ENCODE measurements at regions not wholly inside any gene's neighbourhood (a gene's known extent, or its start where the extent isn't known, plus 50 kb on each side); places are given as distances from the start of the nearest gene placed in this dataset.

- no peak for TF ChIP-seq SIN3A (IDR thresholded peaks at IDR 0.05; ENCODE audit: borderline replicate concordance, insufficient read depth, low read length)
- no peak for TF ChIP-seq TAF1 (IDR thresholded peaks at IDR 0.05; ENCODE audit: borderline replicate concordance, insufficient read depth, low read length)
- TF ChIP-seq, protein P1, sequence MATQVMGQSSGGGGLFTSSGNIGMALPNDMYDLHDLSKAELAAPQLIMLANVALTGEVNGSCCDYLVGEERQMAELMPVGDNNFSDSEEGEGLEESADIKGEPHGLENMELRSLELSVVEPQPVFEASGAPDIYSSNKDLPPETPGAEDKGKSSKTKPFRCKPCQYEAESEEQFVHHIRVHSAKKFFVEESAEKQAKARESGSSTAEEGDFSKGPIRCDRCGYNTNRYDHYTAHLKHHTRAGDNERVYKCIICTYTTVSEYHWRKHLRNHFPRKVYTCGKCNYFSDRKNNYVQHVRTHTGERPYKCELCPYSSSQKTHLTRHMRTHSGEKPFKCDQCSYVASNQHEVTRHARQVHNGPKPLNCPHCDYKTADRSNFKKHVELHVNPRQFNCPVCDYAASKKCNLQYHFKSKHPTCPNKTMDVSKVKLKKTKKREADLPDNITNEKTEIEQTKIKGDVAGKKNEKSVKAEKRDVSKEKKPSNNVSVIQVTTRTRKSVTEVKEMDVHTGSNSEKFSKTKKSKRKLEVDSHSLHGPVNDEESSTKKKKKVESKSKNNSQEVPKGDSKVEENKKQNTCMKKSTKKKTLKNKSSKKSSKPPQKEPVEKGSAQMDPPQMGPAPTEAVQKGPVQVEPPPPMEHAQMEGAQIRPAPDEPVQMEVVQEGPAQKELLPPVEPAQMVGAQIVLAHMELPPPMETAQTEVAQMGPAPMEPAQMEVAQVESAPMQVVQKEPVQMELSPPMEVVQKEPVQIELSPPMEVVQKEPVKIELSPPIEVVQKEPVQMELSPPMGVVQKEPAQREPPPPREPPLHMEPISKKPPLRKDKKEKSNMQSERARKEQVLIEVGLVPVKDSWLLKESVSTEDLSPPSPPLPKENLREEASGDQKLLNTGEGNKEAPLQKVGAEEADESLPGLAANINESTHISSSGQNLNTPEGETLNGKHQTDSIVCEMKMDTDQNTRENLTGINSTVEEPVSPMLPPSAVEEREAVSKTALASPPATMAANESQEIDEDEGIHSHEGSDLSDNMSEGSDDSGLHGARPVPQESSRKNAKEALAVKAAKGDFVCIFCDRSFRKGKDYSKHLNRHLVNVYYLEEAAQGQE (IDR thresholded peaks at IDR 0.05; ENCODE audit: insufficient read depth in 1 of 2, low read depth in 2 of 2, low read length in 2 of 2): no peak
- no peak for TF ChIP-seq POLR2AphosphoS5 (IDR thresholded peaks at IDR 0.05; ENCODE audit: low read depth, low read length)
- TF ChIP-seq FOXP2 (optimal IDR thresholded peaks at IDR 0.05; ENCODE audit: borderline replicate concordance, extremely low read depth, extremely low read length, insufficient read depth): no peak
Observed at GRCh38 chr1:30303387-30303786, 420.0 kb downstream of the MATN1 start.

DNA sequence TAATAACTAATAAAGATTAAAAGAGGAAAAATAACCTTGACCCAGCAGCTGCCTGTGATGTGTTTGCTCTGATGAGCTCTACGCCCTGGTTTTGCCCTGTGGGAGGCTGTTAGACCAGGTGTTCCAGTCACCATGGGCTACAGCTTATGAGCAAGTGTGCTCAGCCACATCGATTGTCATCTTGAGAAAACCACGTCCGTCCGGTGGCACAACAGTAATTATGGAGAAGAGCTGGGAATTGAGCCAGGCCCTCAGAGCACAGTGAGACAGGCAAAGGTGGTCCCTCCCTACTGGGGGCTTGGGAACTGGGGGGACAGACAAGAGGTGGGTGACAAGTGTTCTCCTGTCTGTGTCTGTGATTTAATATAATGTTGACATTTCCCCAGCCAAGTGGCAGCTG is 420.5 kb downstream of the MATN1 start:
- TF ChIP-seq, protein P1 (IDR thresholded peaks at IDR 0.05; ENCODE audit: insufficient read depth in 1 of 2, low read depth in 2 of 2, low read length in 2 of 2): no peak
- TF ChIP-seq FOXP2 (optimal IDR thresholded peaks at IDR 0.05; ENCODE audit: borderline replicate concordance, extremely low read depth, extremely low read length, insufficient read depth) (no peak), TAF1 (IDR thresholded peaks at IDR 0.05; ENCODE audit: borderline replicate concordance, insufficient read depth, low read length) (no peak), POLR2AphosphoS5 (IDR thresholded peaks at IDR 0.05; ENCODE audit: low read depth, low read length) (no peak), SIN3A (IDR thresholded peaks at IDR 0.05; ENCODE audit: borderline replicate concordance, insufficient read depth, low read length) (no peak)

DNA sequence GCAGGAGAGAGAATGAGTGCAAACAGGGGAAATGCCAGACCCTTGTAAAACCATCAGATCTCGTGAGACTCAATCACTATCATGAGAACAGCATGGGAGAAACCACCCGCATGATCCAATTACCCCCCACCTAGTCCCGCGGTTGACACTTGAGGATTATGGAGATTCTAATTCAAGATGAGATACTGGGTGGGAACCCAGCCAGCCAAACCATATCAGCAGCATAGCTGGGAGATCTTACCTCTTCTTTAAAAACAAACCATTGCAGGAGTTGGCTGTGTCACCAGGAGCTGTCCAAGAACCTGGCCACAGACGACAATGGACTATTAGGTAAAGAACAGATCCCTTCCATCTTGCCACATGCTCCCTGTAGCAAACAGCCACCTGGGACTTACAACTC is 422.7 kb downstream of the MATN1 start:
- TF ChIP-seq, protein P1 (IDR thresholded peaks at IDR 0.05; ENCODE audit: insufficient read depth in 1 of 2, low read depth in 2 of 2, low read length in 2 of 2): no peak
- no peak for TF ChIP-seq FOXP2 (optimal IDR thresholded peaks at IDR 0.05; ENCODE audit: borderline replicate concordance, extremely low read depth, extremely low read length, insufficient read depth)
- TF ChIP-seq SIN3A (IDR thresholded peaks at IDR 0.05; ENCODE audit: borderline replicate concordance, insufficient read depth, low read length): no peak
- TF ChIP-seq TAF1 (IDR thresholded peaks at IDR 0.05; ENCODE audit: borderline replicate concordance, insufficient read depth, low read length): no peak
- TF ChIP-seq POLR2AphosphoS5 (IDR thresholded peaks at IDR 0.05; ENCODE audit: low read depth, low read length): no peak

DNA sequence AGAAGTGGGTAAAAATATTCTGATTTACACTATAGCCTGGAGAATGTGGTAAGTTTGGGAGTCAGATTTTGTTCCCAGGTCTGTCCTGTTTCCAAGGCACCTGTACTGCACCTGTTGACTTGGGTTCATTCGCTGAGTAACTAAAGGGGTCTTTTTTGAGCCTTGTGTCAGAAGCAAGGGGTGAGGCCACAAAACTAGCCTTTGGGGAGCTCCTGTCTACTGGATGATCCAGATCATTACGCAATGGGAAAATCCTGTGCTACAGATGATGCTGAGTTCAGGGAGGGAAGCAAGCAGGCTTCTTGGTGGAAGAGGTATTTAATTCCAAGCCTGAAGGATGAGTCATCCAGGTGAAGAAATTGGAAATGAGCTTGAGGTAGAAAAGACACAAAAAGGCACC is 424.0 kb downstream of the MATN1 start:
- TF ChIP-seq SIN3A (IDR thresholded peaks at IDR 0.05; ENCODE audit: borderline replicate concordance, insufficient read depth, low read length) (no peak), FOXP2 (optimal IDR thresholded peaks at IDR 0.05; ENCODE audit: borderline replicate concordance, extremely low read depth, extremely low read length, insufficient read depth) (no peak), POLR2AphosphoS5 (IDR thresholded peaks at IDR 0.05; ENCODE audit: low read depth, low read length) (no peak), TAF1 (IDR thresholded peaks at IDR 0.05; ENCODE audit: borderline replicate concordance, insufficient read depth, low read length) (no peak)
- TF ChIP-seq, protein P1 (IDR thresholded peaks at IDR 0.05; ENCODE audit: insufficient read depth in 1 of 2, low read depth in 2 of 2, low read length in 2 of 2): no peak

GRCh38 chr1:30295674-30296073 is 427.7 kb downstream of the MATN1 start:
- no peak for TF ChIP-seq FOXP2 (optimal IDR thresholded peaks at IDR 0.05; ENCODE audit: borderline replicate concordance, extremely low read depth, extremely low read length, insufficient read depth)
- no peak for TF ChIP-seq SIN3A (IDR thresholded peaks at IDR 0.05; ENCODE audit: borderline replicate concordance, insufficient read depth, low read length)
- no peak for TF ChIP-seq TAF1 (IDR thresholded peaks at IDR 0.05; ENCODE audit: borderline replicate concordance, insufficient read depth, low read length)
- TF ChIP-seq, protein P1 (IDR thresholded peaks at IDR 0.05; ENCODE audit: insufficient read depth in 1 of 2, low read depth in 2 of 2, low read length in 2 of 2): no peak
- TF ChIP-seq POLR2AphosphoS5 (IDR thresholded peaks at IDR 0.05; ENCODE audit: low read depth, low read length): no peak

Data from PFSK-1 (cell line).